ENCODE measurements at regions not wholly inside any gene's neighbourhood (a gene's known extent, or its start where the extent isn't known, plus 50 kb on each side); places are given as distances from the start of the nearest gene placed in this dataset.

DNA sequence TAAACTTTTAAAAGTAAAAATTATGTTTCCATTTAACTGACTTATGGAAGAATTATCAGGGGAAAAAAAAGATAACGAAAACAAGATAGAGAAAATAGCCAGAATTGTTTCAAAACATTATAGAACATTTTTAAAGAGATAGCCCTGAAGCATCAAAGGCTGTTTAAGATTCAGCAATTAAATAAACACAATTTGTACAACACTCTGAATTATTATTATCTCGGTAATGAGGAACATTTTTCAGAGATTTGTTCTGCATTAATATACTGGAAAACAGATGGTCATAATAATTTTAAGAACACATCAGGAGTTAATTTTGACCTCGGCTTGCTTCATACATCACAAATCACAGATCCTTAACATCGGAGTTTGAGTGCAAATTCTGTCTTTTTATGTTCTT is 643.8 kb downstream of the SORCS1 start:
- TF ChIP-seq CTCF (IDR thresholded peaks at IDR 0.05; ENCODE audit: borderline replicate concordance, insufficient read depth, low read depth, low read length): no peak
- H3K4me3 ChIP-seq (ENCODE audit: low read depth, low read length): no peak overlapping the region

DNA sequence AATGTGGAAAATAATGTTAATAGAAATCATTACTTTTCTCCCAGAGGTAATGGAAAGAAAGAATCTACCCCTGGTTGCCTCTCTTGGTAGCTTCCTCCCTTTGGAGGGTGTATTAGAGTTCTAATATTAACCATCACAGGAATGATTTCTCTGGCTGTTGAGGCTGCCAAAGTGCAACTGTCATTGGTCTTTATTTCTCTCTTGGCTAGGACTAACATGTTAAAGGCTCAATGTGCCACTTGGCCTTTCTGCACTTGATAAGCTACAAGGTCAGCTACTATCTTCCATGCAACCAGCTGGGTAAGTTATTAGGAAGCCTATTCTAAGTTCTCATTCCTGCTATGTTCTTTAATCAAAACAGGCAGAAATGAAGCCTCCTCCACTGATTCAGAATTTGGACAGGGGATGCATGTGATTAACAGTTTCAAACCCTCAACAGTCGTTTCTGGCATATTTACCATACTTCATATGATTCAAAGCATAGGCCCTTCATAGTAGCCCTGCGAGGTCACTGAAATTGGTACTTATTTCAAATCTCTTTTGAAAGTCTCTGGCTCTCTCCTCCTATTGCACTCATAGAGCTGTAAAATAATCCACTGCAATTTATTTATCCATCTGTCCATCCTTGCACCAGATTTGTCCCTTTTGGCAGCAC is 645.0 kb downstream of the SORCS1 start:
- no peak for TF ChIP-seq CTCF (IDR thresholded peaks at IDR 0.05; ENCODE audit: borderline replicate concordance, insufficient read depth, low read depth, low read length)

GRCh38 chr10:106515206-106515790 is 649.2 kb downstream of the SORCS1 start:
- no peak overlapping the region for H3K4me3 ChIP-seq (ENCODE audit: low read depth, low read length)
- no peak for TF ChIP-seq CTCF (IDR thresholded peaks at IDR 0.05; ENCODE audit: borderline replicate concordance, insufficient read depth, low read depth, low read length)

More for the DNA sequence above, 645.0 kb downstream of the SORCS1 start:
- H3K4me3 ChIP-seq (ENCODE audit: low read depth, low read length): no peak overlapping the region

DNA sequence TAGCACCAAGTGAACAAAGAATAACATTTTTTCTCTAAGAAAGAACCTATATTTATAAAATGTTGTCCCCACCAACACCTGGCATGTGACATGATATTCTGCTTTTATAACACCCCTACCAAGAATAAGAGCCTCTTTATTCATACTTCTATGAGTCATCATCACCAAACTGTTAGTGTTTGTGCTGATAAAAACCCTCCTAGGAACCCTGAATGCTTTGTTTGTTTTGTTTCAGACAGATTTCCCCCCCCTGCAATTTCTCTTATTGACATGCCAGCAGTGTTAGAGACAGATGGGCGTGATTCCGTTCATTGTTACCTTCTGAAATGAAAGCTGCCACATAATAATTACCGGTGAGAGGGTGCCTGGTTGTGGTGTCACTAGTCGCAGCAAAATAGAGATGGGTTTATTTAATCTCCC is 651.1 kb downstream of the SORCS1 start:
- TF ChIP-seq CTCF (IDR thresholded peaks at IDR 0.05; ENCODE audit: borderline replicate concordance, insufficient read depth, low read depth, low read length): no peak
- H3K4me3 ChIP-seq (ENCODE audit: low read depth, low read length): no peak overlapping the region

- no peak overlapping the region for H3K4me3 ChIP-seq (ENCODE audit: low read depth, low read length)
- TF ChIP-seq CTCF (IDR thresholded peaks at IDR 0.05; ENCODE audit: borderline replicate concordance, insufficient read depth, low read depth, low read length): no peak
Observed at GRCh38 chr10:106511917-106512316, 652.6 kb downstream of the SORCS1 start.

GRCh38 chr10:106508950-106509349 is 655.6 kb downstream of the SORCS1 start:
- no peak for TF ChIP-seq CTCF (IDR thresholded peaks at IDR 0.05; ENCODE audit: borderline replicate concordance, insufficient read depth, low read depth, low read length)

More at GRCh38 chr10:106508950-106509349, 655.6 kb downstream of the SORCS1 start:
- no peak overlapping the region for H3K4me3 ChIP-seq (ENCODE audit: low read depth, low read length)

All from GM12875 (cell line).